ENCODE measurements at regions not wholly inside any gene's neighbourhood (a gene's known extent, or its start where the extent isn't known, plus 50 kb on each side); places are given as distances from the start of the nearest gene placed in this dataset.

- no peaks in the 10 kb centered on the region for H3K36me3 ChIP-seq (ENCODE audit: control insufficient read depth in 2 of 2, insufficient read depth in 2 of 2, low read length in 2 of 2)
- H3K4me3 ChIP-seq (ENCODE audit: low read length in 2 of 2): no peak overlapping the region
- H3K9ac ChIP-seq (ENCODE audit: low read depth in 1 of 2, low read length in 2 of 2): no peak overlapping the region
- H3K9me3 ChIP-seq (ENCODE audit: control insufficient read depth in 2 of 2, low read length in 2 of 2): peaks cover 0 to 2% of the 10 kb centered on the region in 2 donors
- H3K27me3 ChIP-seq (ENCODE audit: control insufficient read depth in 2 of 2, insufficient read depth in 2 of 2, low read length in 2 of 2): no peaks in the 10 kb centered on the region
- no peak overlapping the region for H3K27ac ChIP-seq (ENCODE audit: low read depth in 2 of 2, low read length in 2 of 2)
- no peaks in the 10 kb centered on the region for H3K4me1 ChIP-seq (ENCODE audit: control insufficient read depth in 2 of 2, insufficient read depth in 2 of 2, low read length in 2 of 2)
Observed at GRCh38 chr22:49551897-49552614, 275.6 kb downstream of the BRD1 start.

GRCh38 chr22:49551446-49551845, 276.2 kb downstream of the BRD1 start:
- no peak overlapping the region for H3K4me3 ChIP-seq (ENCODE audit: low read length in 2 of 2)
- no peaks in the 10 kb centered on the region for H3K4me1 ChIP-seq (ENCODE audit: control insufficient read depth in 2 of 2, insufficient read depth in 2 of 2, low read length in 2 of 2)
- peaks cover 0 to 2% of the 10 kb centered on the region in 2 donors for H3K9me3 ChIP-seq (ENCODE audit: control insufficient read depth in 2 of 2, low read length in 2 of 2)
- no peaks in the 10 kb centered on the region for H3K27me3 ChIP-seq (ENCODE audit: control insufficient read depth in 2 of 2, insufficient read depth in 2 of 2, low read length in 2 of 2)
- H3K9ac ChIP-seq (ENCODE audit: low read depth in 1 of 2, low read length in 2 of 2): no peak overlapping the region
- no peaks in the 10 kb centered on the region for H3K36me3 ChIP-seq (ENCODE audit: control insufficient read depth in 2 of 2, insufficient read depth in 2 of 2, low read length in 2 of 2)
- no peak overlapping the region for H3K27ac ChIP-seq (ENCODE audit: low read depth in 2 of 2, low read length in 2 of 2)

GRCh38 chr22:49550766-49551362, 276.8 kb downstream of the BRD1 start:
- H3K9me3 ChIP-seq (ENCODE audit: control insufficient read depth in 2 of 2, low read length in 2 of 2): peaks cover 0 to 2% of the 10 kb centered on the region in 2 donors
- no peak overlapping the region for H3K4me3 ChIP-seq (ENCODE audit: low read length in 2 of 2)
- no peak overlapping the region for H3K9ac ChIP-seq (ENCODE audit: low read depth in 1 of 2, low read length in 2 of 2)
- no peaks in the 10 kb centered on the region for H3K36me3 ChIP-seq (ENCODE audit: control insufficient read depth in 2 of 2, insufficient read depth in 2 of 2, low read length in 2 of 2)
- H3K27ac ChIP-seq (ENCODE audit: low read depth in 2 of 2, low read length in 2 of 2): no peak overlapping the region
- no peaks in the 10 kb centered on the region for H3K4me1 ChIP-seq (ENCODE audit: control insufficient read depth in 2 of 2, insufficient read depth in 2 of 2, low read length in 2 of 2)
- no peaks in the 10 kb centered on the region for H3K27me3 ChIP-seq (ENCODE audit: control insufficient read depth in 2 of 2, insufficient read depth in 2 of 2, low read length in 2 of 2)

- H3K27ac ChIP-seq (ENCODE audit: low read depth in 2 of 2, low read length in 2 of 2): no peak overlapping the region
- no peaks in the 10 kb centered on the region for H3K27me3 ChIP-seq (ENCODE audit: control insufficient read depth in 2 of 2, insufficient read depth in 2 of 2, low read length in 2 of 2)
- H3K4me1 ChIP-seq (ENCODE audit: control insufficient read depth in 2 of 2, insufficient read depth in 2 of 2, low read length in 2 of 2): no peaks in the 10 kb centered on the region
- H3K36me3 ChIP-seq (ENCODE audit: control insufficient read depth in 2 of 2, insufficient read depth in 2 of 2, low read length in 2 of 2): no peaks in the 10 kb centered on the region
- H3K9ac ChIP-seq (ENCODE audit: low read depth in 1 of 2, low read length in 2 of 2): no peak overlapping the region
- peaks cover 0 to 2% of the 10 kb centered on the region in 2 donors for H3K9me3 ChIP-seq (ENCODE audit: control insufficient read depth in 2 of 2, low read length in 2 of 2)
- H3K4me3 ChIP-seq (ENCODE audit: low read length in 2 of 2): no peak overlapping the region
Observed at GRCh38 chr22:49550141-49550430, 277.6 kb downstream of the BRD1 start.

- H3K36me3 ChIP-seq (ENCODE audit: control insufficient read depth in 2 of 2, insufficient read depth in 2 of 2, low read length in 2 of 2): no peaks in the 10 kb centered on the region
- H3K27ac ChIP-seq (ENCODE audit: low read depth in 2 of 2, low read length in 2 of 2): no peak overlapping the region
- H3K9me3 ChIP-seq (ENCODE audit: control insufficient read depth in 2 of 2, low read length in 2 of 2): peaks cover 0 to 2% of the 10 kb centered on the region in 2 donors
- H3K4me3 ChIP-seq (ENCODE audit: low read length in 2 of 2): no peak overlapping the region
- no peaks in the 10 kb centered on the region for H3K27me3 ChIP-seq (ENCODE audit: control insufficient read depth in 2 of 2, insufficient read depth in 2 of 2, low read length in 2 of 2)
- no peak overlapping the region for H3K9ac ChIP-seq (ENCODE audit: low read depth in 1 of 2, low read length in 2 of 2)
- H3K4me1 ChIP-seq (ENCODE audit: control insufficient read depth in 2 of 2, insufficient read depth in 2 of 2, low read length in 2 of 2): no peaks in the 10 kb centered on the region
Observed at GRCh38 chr22:49549256-49550140, 278.2 kb downstream of the BRD1 start.

- peaks cover 0 to 2% of the 10 kb centered on the region in 2 donors for H3K9me3 ChIP-seq (ENCODE audit: control insufficient read depth in 2 of 2, low read length in 2 of 2)
- no peak overlapping the region for H3K9ac ChIP-seq (ENCODE audit: low read depth in 1 of 2, low read length in 2 of 2)
- no peak overlapping the region for H3K27ac ChIP-seq (ENCODE audit: low read depth in 2 of 2, low read length in 2 of 2)
- H3K27me3 ChIP-seq (ENCODE audit: control insufficient read depth in 2 of 2, insufficient read depth in 2 of 2, low read length in 2 of 2): no peaks in the 10 kb centered on the region
- H3K4me1 ChIP-seq (ENCODE audit: control insufficient read depth in 2 of 2, insufficient read depth in 2 of 2, low read length in 2 of 2): no peaks in the 10 kb centered on the region
- H3K4me3 ChIP-seq (ENCODE audit: low read length in 2 of 2): no peak overlapping the region
- H3K36me3 ChIP-seq (ENCODE audit: control insufficient read depth in 2 of 2, insufficient read depth in 2 of 2, low read length in 2 of 2): no peaks in the 10 kb centered on the region
Observed at GRCh38 chr22:49548356-49549202, 279.1 kb downstream of the BRD1 start.

- no peak overlapping the region for H3K9ac ChIP-seq (ENCODE audit: low read depth in 1 of 2, low read length in 2 of 2)
- H3K27me3 ChIP-seq (ENCODE audit: control insufficient read depth in 2 of 2, insufficient read depth in 2 of 2, low read length in 2 of 2): no peaks in the 10 kb centered on the region
- no peaks in the 10 kb centered on the region for H3K36me3 ChIP-seq (ENCODE audit: control insufficient read depth in 2 of 2, insufficient read depth in 2 of 2, low read length in 2 of 2)
- H3K9me3 ChIP-seq (ENCODE audit: control insufficient read depth in 2 of 2, low read length in 2 of 2): peaks cover 0 to 2% of the 10 kb centered on the region in 2 donors
- no peak overlapping the region for H3K27ac ChIP-seq (ENCODE audit: low read depth in 2 of 2, low read length in 2 of 2)
- H3K4me3 ChIP-seq (ENCODE audit: low read length in 2 of 2): no peak overlapping the region
- no peaks in the 10 kb centered on the region for H3K4me1 ChIP-seq (ENCODE audit: control insufficient read depth in 2 of 2, insufficient read depth in 2 of 2, low read length in 2 of 2)
Observed at GRCh38 chr22:49547751-49548239, 279.9 kb downstream of the BRD1 start.

- Histone ChIP-seq H3K9me3 (ENCODE audit: control insufficient read depth in 2 of 2, low read length in 2 of 2) (peaks cover 0 to 2% of the 10 kb centered on the region in 2 donors), H3K27ac (ENCODE audit: low read depth in 2 of 2, low read length in 2 of 2) (no peak overlapping the region), H3K9ac (ENCODE audit: low read depth in 1 of 2, low read length in 2 of 2) (no peak overlapping the region), H3K4me1 (ENCODE audit: control insufficient read depth in 2 of 2, insufficient read depth in 2 of 2, low read length in 2 of 2) (no peaks in the 10 kb centered on the region), H3K27me3 (ENCODE audit: control insufficient read depth in 2 of 2, insufficient read depth in 2 of 2, low read length in 2 of 2) (no peaks in the 10 kb centered on the region), H3K36me3 (ENCODE audit: control insufficient read depth in 2 of 2, insufficient read depth in 2 of 2, low read length in 2 of 2) (no peaks in the 10 kb centered on the region), H3K4me3 (ENCODE audit: low read length in 2 of 2) (no peak overlapping the region)
Observed at GRCh38 chr22:49546811-49547585, 280.7 kb downstream of the BRD1 start.

- no peaks in the 10 kb centered on the region for H3K27me3 ChIP-seq (ENCODE audit: control insufficient read depth in 2 of 2, insufficient read depth in 2 of 2, low read length in 2 of 2)
- H3K9ac ChIP-seq (ENCODE audit: low read depth in 1 of 2, low read length in 2 of 2): no peak overlapping the region
- no peaks in the 10 kb centered on the region for H3K9me3 ChIP-seq (ENCODE audit: control insufficient read depth in 2 of 2, low read length in 2 of 2)
- no peaks in the 10 kb centered on the region for H3K36me3 ChIP-seq (ENCODE audit: control insufficient read depth in 2 of 2, insufficient read depth in 2 of 2, low read length in 2 of 2)
- no peaks in the 10 kb centered on the region for H3K4me1 ChIP-seq (ENCODE audit: control insufficient read depth in 2 of 2, insufficient read depth in 2 of 2, low read length in 2 of 2)
- no peak overlapping the region for H3K4me3 ChIP-seq (ENCODE audit: low read length in 2 of 2)
- H3K27ac ChIP-seq (ENCODE audit: low read depth in 2 of 2, low read length in 2 of 2): no peak overlapping the region
Observed at GRCh38 chr22:49545606-49546005, 282.1 kb downstream of the BRD1 start.
